B cell (primary cell): ENCODE measurements at regions not wholly inside any gene's neighbourhood (a gene's known extent, or its start where the extent isn't known, plus 50 kb on each side); places are given as distances from the start of the nearest gene placed in this dataset.
"Not testable (repeated sequence)": the region's sequence is repeated elsewhere in the genome, so short reads cannot be mapped to it uniquely, and the experiment has no call there.

ENCODE experiments used
- ATAC-seq: fragments of 200-7000 bp; cut with Tn5 transposase; one replicate; pipeline ENCODE4 v1.10.0; 2021; ENCODE audit warnings: low read depth, mild to moderate bottlenecking, moderate number of reproducible peaks, moderate library complexity
- CTCF ChIA-PET: fragments of 350-600 bp; sonication (Branson Sonifier 250); formaldehyde crosslinking; loops from one replicate; lab custom pipeline; 2021; ENCODE audit warnings: antibody characterized with exemption, inconsistent platforms; lab: Charles Lee
- POLR2A ChIA-PET: fragments of 350-600 bp; sonication (Branson Sonifier 250); formaldehyde crosslinking; loops from one replicate; lab custom pipeline; 2021; ENCODE audit warnings: antibody characterized with exemption; lab: Charles Lee
- DNase-seq: peaks from one replicate; pipeline ENCODE4 v3.0.0; 2013
- H2AFZ ChIP-seq: 2 replicates; pipeline ENCODE4 v1.6.1; 2012; ENCODE audit warnings: mild to moderate bottlenecking, low read depth, low read length; ENCODE audit not compliant: insufficient read depth, poor library complexity, severe bottlenecking
- H3K27ac ChIP-seq, 2 donors: 1 replicate in 1 of 2; 2 replicates in 1 of 2; pipeline ENCODE4 v1.5.1; 2012 to 2013; ENCODE audit warnings: low read length in 2 of 2, mild to moderate bottlenecking in 2 of 2, moderate library complexity in 1 of 2
- H3K27me3 ChIP-seq, 4 experiments: fragments of 200-600 bp in 1 of 4; sonication (generic) in 1 of 4; replicated peaks in 1 of 4; 1 replicate in 2 of 4; 2 replicates in 2 of 4; pipeline versions ENCODE4 v1.6.1 to v1.7.0; 2013 to 2016; ENCODE audit warnings: low read length in 3 of 4, mild to moderate bottlenecking in 2 of 4, mixed read lengths in 1 of 4, moderate library complexity in 1 of 4; ENCODE audit not compliant: insufficient read depth in 4 of 4, control insufficient read depth in 3 of 4; ENCODE audit errors: control extremely low read depth in 1 of 4
- H3K36me3 ChIP-seq, 2 experiments: replicated peaks in 1 of 2; 1 replicate in 1 of 2; 2 replicates in 1 of 2; pipeline versions ENCODE4 v1.6.1 to v1.7.1; 2013; ENCODE audit warnings: low read length in 1 of 2; ENCODE audit not compliant: insufficient read depth in 2 of 2, control insufficient read depth in 1 of 2; ENCODE audit errors: control extremely low read depth in 1 of 2, extremely low read depth in 1 of 2
- H3K4me1 ChIP-seq, 2 donors: fragments of 200-600 bp in 1 of 2; sonication (generic) in 1 of 2; 1 replicate in 1 of 2; 2 replicates in 1 of 2; pipeline versions ENCODE4 v1.5.1 to v1.6.1; 2013 to 2017; ENCODE audit warnings: low read length in 2 of 2; ENCODE audit not compliant: control insufficient read depth in 2 of 2, insufficient read depth in 2 of 2
- H3K4me2 ChIP-seq: replicated peaks from 2 replicates; pipeline ENCODE3; 2012; ENCODE audit warnings: mild to moderate bottlenecking, low read depth, low read length; ENCODE audit not compliant: poor library complexity, severe bottlenecking
- H3K4me3 ChIP-seq, 5 experiments: fragments of 200-600 bp in 1 of 5; sonication (generic) in 1 of 5; 1 replicate in 3 of 5; 2 replicates in 2 of 5; pipeline versions ENCODE4 v1.5.1 to v1.7.0; 2011 to 2016; ENCODE audit warnings: low read length in 4 of 5, mild to moderate bottlenecking in 4 of 5, low read depth in 2 of 5, control low read depth in 1 of 5, moderate library complexity in 1 of 5; ENCODE audit not compliant: insufficient read depth in 1 of 5; ENCODE audit errors: control extremely low read depth in 1 of 5, extremely low read depth in 1 of 5
- H3K79me2 ChIP-seq: fragments of 200-600 bp; sonication (generic); one replicate; pipeline ENCODE4 v1.6.0; 2016; ENCODE audit warnings: low read length; ENCODE audit not compliant: control insufficient read depth, insufficient read depth
- H3K9ac ChIP-seq: fragments of 200-600 bp; sonication (generic); 2 replicates; pipeline ENCODE4 v1.6.1; 2017; ENCODE audit warnings: mild to moderate bottlenecking, low read length, moderate library complexity
- H3K9me3 ChIP-seq, 3 donors: one replicate each; pipeline versions ENCODE4 v1.6.1 to v1.7.1; 2013; ENCODE audit warnings: low read length in 2 of 3; ENCODE audit not compliant: control insufficient read depth in 2 of 3, insufficient read depth in 1 of 3; ENCODE audit errors: control extremely low read depth in 1 of 3
- H4K20me1 ChIP-seq: 2 replicates; pipeline ENCODE4 v1.6.0; 2012; ENCODE audit warnings: mild to moderate bottlenecking, low read length; ENCODE audit not compliant: insufficient read depth, control insufficient read depth, poor library complexity, severe bottlenecking
- H3K27ac Mint-ChIP-seq: one replicate; pipeline ENCODE4 v1.8.0; 2021; ENCODE audit warnings: mixed read lengths
- H3K27me3 Mint-ChIP-seq: one replicate; pipeline ENCODE4 v1.8.0; 2021; ENCODE audit warnings: mixed read lengths
- H3K4me1 Mint-ChIP-seq: one replicate; pipeline ENCODE4 v1.8.0; 2021; ENCODE audit warnings: mixed read lengths
- H3K4me3 Mint-ChIP-seq: one replicate; pipeline ENCODE4 v1.8.0; 2021; ENCODE audit warnings: mixed read lengths
- H3K9me3 Mint-ChIP-seq: one replicate; pipeline ENCODE4 v1.8.0; 2022; ENCODE audit warnings: mixed read lengths; ENCODE audit not compliant: insufficient read depth
- EZH2 ChIP-seq: IDR thresholded peaks from 2 replicates; pipeline ENCODE4 v1.6.1; 2012; ENCODE audit warnings: borderline replicate concordance, low read depth, mild to moderate bottlenecking, moderate library complexity, low read length; ENCODE audit not compliant: insufficient read depth, poor library complexity, severe bottlenecking
- whole genome bisulfite sequencing: methylation state at CpG from one replicate; pipeline ENCODE4 v1.1.5; 2013; ENCODE audit warnings: missing lambda C conversion rate; ENCODE audit not compliant: insufficient coverage; 5-methylcytosine and 5-hydroxymethylcytosine counted together
- intact Hi-C: fragments of 100-400 bp; cut with micrococcal nuclease; formaldehyde crosslinking; loops from one replicate; pipeline ENCODE4 v1.10.0; 2022
- TF ChIP-seq, protein P1 (sequence below): fragments of 200-600 bp; IDR thresholded peaks from one replicate; pipeline ENCODE4 v1.8.0; 2022; ENCODE audit warnings: antibody characterized with exemption, mild to moderate bottlenecking

- no peak for DNase-seq
- Histone ChIP-seq H3K4me1 (no peaks in the 10 kb centered on the region), H3K79me2 (no peaks in the 10 kb centered on the region), H3K36me3 (no peaks in the 10 kb centered on the region), H2AFZ (no peak overlapping the region), H3K4me3 (no peak overlapping the region), H3K4me2 (no peak overlapping the region), H3K27ac (no peak overlapping the region), H3K27me3 (peaks cover 0 to 9% (median 2%) of the 10 kb centered on the region in 4 experiments), H3K9me3 (no peaks in the 10 kb centered on the region), H4K20me1 (no peaks in the 10 kb centered on the region), H3K9ac (no peak overlapping the region)
- Mint-ChIP-seq H3K4me1 (no peaks in the 10 kb centered on the region), H3K27me3 (peaks cover 40% of the 10 kb centered on the region), H3K4me3 (no peak overlapping the region), H3K9me3 (peaks cover 2% of the 10 kb centered on the region), H3K27ac (no peak overlapping the region)
- no peak for ATAC-seq
- ChIA-PET CTCF (no interaction called here), POLR2A (no interaction called here)
- intact Hi-C loops: no loop called here
- 86% methylated on average over 2 of the region's 6 CpGs for WGBS
- no peak for TF ChIP-seq EZH2
- TF ChIP-seq, protein P1, sequence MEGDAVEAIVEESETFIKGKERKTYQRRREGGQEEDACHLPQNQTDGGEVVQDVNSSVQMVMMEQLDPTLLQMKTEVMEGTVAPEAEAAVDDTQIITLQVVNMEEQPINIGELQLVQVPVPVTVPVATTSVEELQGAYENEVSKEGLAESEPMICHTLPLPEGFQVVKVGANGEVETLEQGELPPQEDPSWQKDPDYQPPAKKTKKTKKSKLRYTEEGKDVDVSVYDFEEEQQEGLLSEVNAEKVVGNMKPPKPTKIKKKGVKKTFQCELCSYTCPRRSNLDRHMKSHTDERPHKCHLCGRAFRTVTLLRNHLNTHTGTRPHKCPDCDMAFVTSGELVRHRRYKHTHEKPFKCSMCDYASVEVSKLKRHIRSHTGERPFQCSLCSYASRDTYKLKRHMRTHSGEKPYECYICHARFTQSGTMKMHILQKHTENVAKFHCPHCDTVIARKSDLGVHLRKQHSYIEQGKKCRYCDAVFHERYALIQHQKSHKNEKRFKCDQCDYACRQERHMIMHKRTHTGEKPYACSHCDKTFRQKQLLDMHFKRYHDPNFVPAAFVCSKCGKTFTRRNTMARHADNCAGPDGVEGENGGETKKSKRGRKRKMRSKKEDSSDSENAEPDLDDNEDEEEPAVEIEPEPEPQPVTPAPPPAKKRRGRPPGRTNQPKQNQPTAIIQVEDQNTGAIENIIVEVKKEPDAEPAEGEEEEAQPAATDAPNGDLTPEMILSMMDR: no peak
Observed at GRCh38 chr12:115866909-115867525, 410.5 kb downstream of the MED13L start.

- DNase-seq, H3K4me2 ChIP-seq, H3K9me3 ChIP-seq, H3K79me2 ChIP-seq, H3K4me1 Mint-ChIP-seq, H3K9me3 Mint-ChIP-seq, H2AFZ ChIP-seq, CTCF ChIA-PET, H3K4me3 ChIP-seq, ATAC-seq, H4K20me1 ChIP-seq, H3K4me3 Mint-ChIP-seq, H3K27ac Mint-ChIP-seq, H3K9ac ChIP-seq, H3K27ac ChIP-seq, POLR2A ChIA-PET, H3K4me1 ChIP-seq, H3K36me3 ChIP-seq, H3K27me3 ChIP-seq, intact Hi-C loops: not testable (repeated sequence)
- no CpG with 5 or more reads among the region's 3 CpGs for WGBS
- H3K27me3 Mint-ChIP-seq: peaks cover 40% of the 10 kb centered on the region
Observed at GRCh38 chr12:115866281-115866680, 411.2 kb downstream of the MED13L start.
